Hippocampal formation (tissue), 2 donors: ENCODE measurements at regions not wholly inside any gene's neighbourhood (a gene's known extent, or its start where the extent isn't known, plus 50 kb on each side); places are given as distances from the start of the nearest gene placed in this dataset.

Experiments used
- DNase-seq, 2 donors: peaks; one replicate each; lab custom pipeline; 2025; lab: John Stamatoyannopoulos, UW

DNA sequence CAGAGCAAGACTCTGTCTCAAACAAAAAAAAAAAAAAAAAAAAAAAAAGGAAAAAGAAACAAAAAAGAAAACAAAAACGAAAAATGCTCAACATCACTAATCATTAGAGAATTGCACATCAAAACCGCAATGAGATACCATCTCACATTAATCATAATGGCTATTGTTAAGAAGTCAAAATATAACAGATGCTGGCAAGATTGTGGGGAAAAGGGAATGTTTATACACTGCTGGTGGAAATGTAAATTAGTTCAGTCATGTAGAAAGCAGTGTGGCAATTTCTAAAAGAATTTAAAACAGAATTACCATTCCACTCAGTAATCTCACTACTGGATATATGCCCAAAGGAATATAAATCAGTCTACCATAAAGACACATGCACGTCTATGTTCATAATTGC, 50.4 kb upstream of the PRR16 start:
- DNase-seq = no peak
